SK-N-SH (cell line): ENCODE measurements at regions not wholly inside any gene's neighbourhood (a gene's known extent, or its start where the extent isn't known, plus 50 kb on each side); places are given as distances from the start of the nearest gene placed in this dataset.

ENCODE experiments used
- CTCF ChIA-PET: fragments of 300-600, 350-600 bp; formaldehyde crosslinking; extraction: SDS; loops from one replicate; lab custom pipeline; 2021; lab: Yijun Ruan, JAX
- POLR2A ChIA-PET: fragments of 350-600 bp; sonication (Branson Sonifier 250); formaldehyde crosslinking; extraction: SDS; loops from one replicate; lab custom pipeline; 2020; ENCODE audit warnings: antibody characterized with exemption, inconsistent platforms; lab: Yijun Ruan, JAX
- DNase-seq: peaks from one replicate; pipeline ENCODE4 v3.0.0; 2012
- H2AFZ ChIP-seq: fragments of 200-600 bp; sonication (generic); 2 replicates; pipeline ENCODE4 v1.8.1; 2016; ENCODE audit warnings: antibody characterized with exemption, mild to moderate bottlenecking, low read depth
- H3F3A ChIP-seq: fragments of 200-600 bp; sonication (generic); replicated peaks from 2 replicates; pipeline ENCODE3; 2016; ENCODE audit warnings: antibody characterized with exemption, mild to moderate bottlenecking; ENCODE audit not compliant: insufficient read depth
- H3K27ac ChIP-seq, 2 experiments: fragments of 200-500 bp in 1 of 2; fragments of 200-600 bp in 1 of 2; sonication (Bioruptor generic) in 1 of 2; sonication (generic), shearing (Covaris generic) in 1 of 2; 2 replicates each; pipeline versions ENCODE4 v1.5.1 to v1.6.1; 2014 to 2016; ENCODE audit warnings: low read depth in 2 of 2, inconsistent platforms in 1 of 2, low read length in 1 of 2, mild to moderate bottlenecking in 1 of 2, mixed read lengths in 1 of 2
- H3K27me3 ChIP-seq: fragments of 200-600 bp; sonication (generic), shearing (Covaris generic); 2 replicates; pipeline ENCODE4 v1.6.1; 2016; ENCODE audit warnings: mixed run types; ENCODE audit not compliant: insufficient read depth
- H3K36me3 ChIP-seq, 2 experiments: fragments of 200-500 bp in 1 of 2; fragments of 200-600 bp in 1 of 2; sonication (Bioruptor generic) in 1 of 2; sonication (generic) in 1 of 2; replicated peaks in 1 of 2; 2 replicates each; pipeline versions ENCODE3 to v1.5.1; 2014 to 2016; ENCODE audit warnings: low read length in 1 of 2, mild to moderate bottlenecking in 1 of 2; ENCODE audit not compliant: insufficient read depth in 2 of 2, control insufficient read depth in 1 of 2
- H3K4me1 ChIP-seq, 2 experiments: fragments of 200-500 bp in 1 of 2; fragments of 200-600 bp in 1 of 2; sonication (Bioruptor generic) in 1 of 2; sonication (generic), shearing (Covaris generic) in 1 of 2; 2 replicates each; pipeline versions ENCODE4 v1.5.1 to v1.6.1; 2014 to 2016; ENCODE audit warnings: low read depth in 1 of 2, low read length in 1 of 2, mixed run types in 1 of 2; ENCODE audit not compliant: insufficient read depth in 2 of 2, control insufficient read depth in 1 of 2
- H3K4me2 ChIP-seq: fragments of 200-600 bp; sonication (generic), shearing (Covaris generic); 2 replicates; pipeline ENCODE4 v1.6.1; 2017; ENCODE audit warnings: mixed run types
- H3K4me3 ChIP-seq, 2 experiments: fragments of 200-500 bp in 1 of 2; fragments of 200-600 bp in 1 of 2; sonication (Bioruptor generic) in 1 of 2; sonication (generic), shearing (Covaris generic) in 1 of 2; 2 replicates each; pipeline versions ENCODE4 v1.5.1 to v1.8.1; 2014 to 2016; ENCODE audit warnings: low read depth in 2 of 2, inconsistent platforms in 1 of 2, low read length in 1 of 2, mild to moderate bottlenecking in 1 of 2, mixed read lengths in 1 of 2, moderate library complexity in 1 of 2
- H3K79me2 ChIP-seq: fragments of 200-600 bp; sonication (generic); 2 replicates; pipeline ENCODE4 v1.8.1; 2017; ENCODE audit warnings: mild to moderate bottlenecking; ENCODE audit not compliant: insufficient read depth
- H3K9ac ChIP-seq: fragments of 200-600 bp; sonication (generic); 2 replicates; pipeline ENCODE4 v1.6.1; 2017; ENCODE audit warnings: mixed run types
- H3K9me2 ChIP-seq: fragments of 200-600 bp; sonication (generic); 2 replicates; pipeline ENCODE4 v1.6.1; 2017; ENCODE audit warnings: mixed run types
- H3K9me3 ChIP-seq: fragments of 200-600 bp; sonication (generic); 2 replicates; pipeline ENCODE4 v1.6.1; 2017; ENCODE audit warnings: mixed run types, mild to moderate bottlenecking, moderate library complexity
- H4K20me1 ChIP-seq: fragments of 200-600 bp; sonication (generic); 2 replicates; pipeline ENCODE4 v1.6.1; 2017; ENCODE audit warnings: mild to moderate bottlenecking, mixed run types; ENCODE audit not compliant: insufficient read depth
- CHD2 ChIP-seq: fragments of 150-350 bp; IDR thresholded peaks from 2 replicates; pipeline ENCODE4 v1.6.1; 2018; ENCODE audit warnings: low read length; ENCODE audit not compliant: partially characterized antibody
- ELF1 ChIP-seq: IDR thresholded peaks from 2 replicates; pipeline ENCODE4 v1.4.0; 2012
- EP300 ChIP-seq, 2 experiments: IDR thresholded peaks; 2 replicates each; pipeline versions ENCODE4 v1.4.0 to v1.6.1; 2012; ENCODE audit warnings: borderline replicate concordance in 1 of 2, low read depth in 1 of 2, low read length in 1 of 2
- FOSL2 ChIP-seq: IDR thresholded peaks from 2 replicates; pipeline ENCODE4 v1.4.0; 2012; ENCODE audit warnings: low read depth, mild to moderate bottlenecking, moderate library complexity, borderline replicate concordance
- FOXJ3 ChIP-seq: sonication (generic); formaldehyde crosslinking; IDR thresholded peaks from 2 replicates; pipeline ENCODE4 v1.5.1; 2020; ENCODE audit warnings: mild to moderate bottlenecking, missing genetic modification reagents
- GABPA ChIP-seq: IDR thresholded peaks from 2 replicates; pipeline ENCODE4 v1.4.0; 2012; ENCODE audit warnings: low read depth, mild to moderate bottlenecking
- GATA2 ChIP-seq: sonication (generic); formaldehyde crosslinking; IDR thresholded peaks from 2 replicates; pipeline ENCODE4 v1.5.0; 2020; ENCODE audit warnings: mild to moderate bottlenecking, missing genetic modification reagents
- JUND ChIP-seq: IDR thresholded peaks from 2 replicates; pipeline ENCODE4 v1.4.0; 2012
- MEF2A ChIP-seq: IDR thresholded peaks from 2 replicates; pipeline ENCODE4 v1.4.0; 2012; ENCODE audit warnings: low read depth, borderline replicate concordance
- NFIC ChIP-seq: IDR thresholded peaks from 2 replicates; pipeline ENCODE4 v1.4.0; 2012; ENCODE audit warnings: borderline replicate concordance
- NRF1 ChIP-seq: IDR thresholded peaks from 2 replicates; pipeline ENCODE4 v1.6.1; 2012; ENCODE audit warnings: low read depth, mild to moderate bottlenecking, low read length
- POLR2AphosphoS5 ChIP-seq: IDR thresholded peaks from 2 replicates; pipeline ENCODE4 v1.6.1; 2012; ENCODE audit warnings: low read depth, low read length
- REST ChIP-seq: IDR thresholded peaks from 2 replicates; pipeline ENCODE4 v1.6.1; 2012; ENCODE audit warnings: mild to moderate bottlenecking, low read depth, low read length, moderate library complexity
- RFX5 ChIP-seq: IDR thresholded peaks from 2 replicates; pipeline ENCODE4 v1.6.1; 2012; ENCODE audit warnings: mild to moderate bottlenecking, improper control_type of control experiment, low read length
- RXRA ChIP-seq: IDR thresholded peaks from 2 replicates; pipeline ENCODE4 v1.4.0; 2012; ENCODE audit warnings: low read depth, mild to moderate bottlenecking, borderline replicate concordance
- SIN3A ChIP-seq: IDR thresholded peaks from 2 replicates; pipeline ENCODE4 v1.6.1; 2012; ENCODE audit warnings: low read depth, mild to moderate bottlenecking, low read length, moderate library complexity, borderline replicate concordance
- SMC3 ChIP-seq: IDR thresholded peaks from 2 replicates; pipeline ENCODE4 v1.6.1; 2012; ENCODE audit warnings: low read depth, low read length, improper control_type of control experiment
- USF1 ChIP-seq: IDR thresholded peaks from 2 replicates; pipeline ENCODE4 v1.4.0; 2012; ENCODE audit warnings: low read depth, borderline replicate concordance
- WGBS: methylation state at CpG from one replicate; pipeline ENCODE4 v1.1.6; 2017; ENCODE audit warnings: low lambda C conversion rate; 5-methylcytosine and 5-hydroxymethylcytosine counted together

GRCh38 chr2:242051463-242051862 is 181.9 kb downstream of the RTP5 start:
- no peaks in the 10 kb centered on the region for H3K9me3 ChIP-seq
- no peak for DNase-seq
- TF ChIP-seq POLR2AphosphoS5 (no peak), CHD2 (no peak), REST (no peak), GATA2 (CRISPR knock-in tag) (no peak), RFX5 (no peak), EP300 (IDR thresholded peaks at IDR 0.05; ENCODE audit: borderline replicate concordance in 1 of 2, low read depth in 1 of 2, low read length in 1 of 2) (no peak), FOXJ3 (CRISPR knock-in tag) (no peak), NRF1 (no peak)
- H3K9ac ChIP-seq, result no peak overlapping the region
- no peaks in the 10 kb centered on the region for H3K79me2 ChIP-seq
- no peaks in the 10 kb centered on the region for H3F3A ChIP-seq
- H3K9me2 ChIP-seq, result no peaks in the 10 kb centered on the region
- CTCF ChIA-PET, result interaction anchor here (1.0 kb wide), 1 partner anchor 28 kb away, joined by 3 read pairs; no protein-coding TSS in a partner anchor
- H4K20me1 ChIP-seq, result no peaks in the 10 kb centered on the region
- POLR2A ChIA-PET, result no interaction called here
- no peaks in the 10 kb centered on the region for H3K36me3 ChIP-seq
- H3K27ac ChIP-seq, result no peak overlapping the region
- H3K4me2 ChIP-seq, result no peak overlapping the region
- H3K27me3 ChIP-seq, result peaks cover 16% of the 10 kb centered on the region
- 10% methylated on average over 1 of the region's 1 CpG for WGBS
- no peak overlapping the region for H3K4me3 ChIP-seq
- no peak overlapping the region for H2AFZ ChIP-seq
- no peaks in the 10 kb centered on the region for H3K4me1 ChIP-seq

GRCh38 chr2:242052421-242052820 is 182.9 kb downstream of the RTP5 start:
- Histone ChIP-seq H3F3A (no peaks in the 10 kb centered on the region), H2AFZ (no peak overlapping the region), H3K9me3 (no peaks in the 10 kb centered on the region), H3K4me2 (no peak overlapping the region), H3K27me3 (peaks cover 24% of the 10 kb centered on the region), H3K27ac (no peak overlapping the region), H3K4me1 (no peaks in the 10 kb centered on the region), H3K36me3 (no peaks in the 10 kb centered on the region), H3K79me2 (no peaks in the 10 kb centered on the region), H3K9me2 (no peaks in the 10 kb centered on the region), H4K20me1 (no peaks in the 10 kb centered on the region), H3K4me3 (no peak overlapping the region), H3K9ac (no peak overlapping the region)
- 57% methylated on average over 10 of the region's 10 CpGs for WGBS
- CTCF ChIA-PET, result interaction anchor here (1.0 to 1.1 kb wide), 2 partner anchors 28 to 120 kb away, joined by 3 read pairs; no protein-coding TSS in a partner anchor
- POLR2A ChIA-PET, result no interaction called here
- TF ChIP-seq USF1 (no peak), ELF1 (no peak), SMC3 (no peak), NFIC (no peak), NRF1 (no peak), GABPA (no peak), MEF2A (no peak), SIN3A (no peak), RFX5 (no peak), FOSL2 (no peak), GATA2 (CRISPR knock-in tag) (no peak), FOXJ3 (CRISPR knock-in tag) (no peak), JUND (no peak), RXRA (no peak)
- DNase-seq, result no peak
